Gastrocnemius medialis (tissue), 4 donors: ENCODE measurements at regions not wholly inside any gene's neighbourhood (a gene's known extent, or its start where the extent isn't known, plus 50 kb on each side); places are given as distances from the start of the nearest gene placed in this dataset.

ENCODE experiments used
- ATAC-seq, 2 donors: fragments of 150-250 bp; one replicate each; pipeline ENCODE4 v1.9.1; 2016
- DNase-seq, 2 donors: peaks; one replicate each; pipeline ENCODE4 v3.0.0-alpha.2; 2019
- H3K27ac ChIP-seq, 4 donors: fragments of 200-600 bp; sonication (generic); 1 replicate in 1 of 4; 2 replicates in 3 of 4; pipeline ENCODE4 v1.5.1; 2016 to 2018; ENCODE audit warnings: mild to moderate bottlenecking in 2 of 4, moderate library complexity in 1 of 4
- H3K27me3 ChIP-seq, 3 donors: fragments of 200-600 bp; sonication (generic) in 2 of 3; 1 replicate in 1 of 3; 2 replicates in 2 of 3; pipeline versions ENCODE4 v1.5.1 to v1.6.0; 2016 to 2019; ENCODE audit warnings: mild to moderate bottlenecking in 1 of 3, moderate library complexity in 1 of 3
- H3K36me3 ChIP-seq, 2 donors: fragments of 200-600 bp; sonication (generic) in 1 of 2; one replicate each; pipeline ENCODE4 v1.5.1; 2017 to 2018
- H3K4me1 ChIP-seq, 2 donors: fragments of 200-600 bp; sonication (generic) in 1 of 2; one replicate each; pipeline ENCODE4 v1.5.1; 2016 to 2017; ENCODE audit warnings: mild to moderate bottlenecking in 2 of 2
- H3K4me3 ChIP-seq, 4 donors: fragments of 200-600 bp; sonication (generic) in 3 of 4; 1 replicate in 1 of 4; 2 replicates in 3 of 4; pipeline ENCODE4 v1.5.1; 2016 to 2019; ENCODE audit warnings: mild to moderate bottlenecking in 2 of 4
- H3K9me3 ChIP-seq, 3 donors: fragments of 200-600 bp; sonication (generic) in 2 of 3; 1 replicate in 1 of 3; 2 replicates in 2 of 3; pipeline ENCODE4 v1.5.1; 2016 to 2019
- POLR2A ChIP-seq, 2 donors: fragments of 450-650 bp; IDR thresholded peaks; one replicate each; pipeline ENCODE4 v1.6.1; 2017; ENCODE audit warnings: antibody characterized with exemption in 2 of 2, mild to moderate bottlenecking in 2 of 2, moderate library complexity in 2 of 2
- in situ Hi-C, 4 donors: fragments of 200-750 bp; cut with MboI; loops; one replicate each; pipeline versions ENCODE4 v1.15.0 to v1.8.0; 2017; ENCODE audit warnings: low sequenced_read_pairs in 4 of 4
- intact Hi-C: fragments of 100-400 bp; cut with DNase I; formaldehyde crosslinking; loops from one replicate; pipeline ENCODE4 v1.15.1; 2023; ENCODE audit warnings: low total_unique reads
- TF ChIP-seq, protein P1 (sequence below), 5 experiments: fragments of 450-650 bp in 3 of 5; fragments of 200-600 bp in 2 of 5; sonication (generic) in 2 of 5; IDR thresholded peaks in 4 of 5; conservative IDR thresholded peaks in 1 of 5; 1 replicate in 4 of 5; 2 replicates in 1 of 5; pipeline ENCODE4 v1.5.1; 2016 to 2019; ENCODE audit warnings: antibody characterized with exemption in 5 of 5, mild to moderate bottlenecking in 3 of 5, moderate library complexity in 3 of 5

DNA sequence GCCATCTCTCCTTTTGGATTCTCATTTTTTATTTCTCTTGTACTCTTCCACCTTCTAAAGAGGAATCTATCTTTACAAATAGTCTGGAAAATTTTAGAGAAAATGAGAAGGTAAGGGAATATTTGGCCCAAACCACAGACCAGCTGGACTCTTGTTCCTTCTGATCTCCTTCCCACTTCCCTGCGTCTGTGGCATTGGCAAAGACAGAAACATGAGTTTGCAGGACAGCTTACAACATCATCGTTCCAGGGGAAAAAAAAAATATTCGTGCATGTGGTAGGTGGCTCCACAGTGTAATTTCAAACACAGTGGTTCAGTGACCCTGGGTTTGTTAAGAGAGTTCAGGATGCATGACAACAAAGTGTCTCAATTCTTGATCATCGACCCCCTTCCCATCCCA is 755.0 kb downstream of the DNAH5 start:
- TF ChIP-seq, protein P1, sequence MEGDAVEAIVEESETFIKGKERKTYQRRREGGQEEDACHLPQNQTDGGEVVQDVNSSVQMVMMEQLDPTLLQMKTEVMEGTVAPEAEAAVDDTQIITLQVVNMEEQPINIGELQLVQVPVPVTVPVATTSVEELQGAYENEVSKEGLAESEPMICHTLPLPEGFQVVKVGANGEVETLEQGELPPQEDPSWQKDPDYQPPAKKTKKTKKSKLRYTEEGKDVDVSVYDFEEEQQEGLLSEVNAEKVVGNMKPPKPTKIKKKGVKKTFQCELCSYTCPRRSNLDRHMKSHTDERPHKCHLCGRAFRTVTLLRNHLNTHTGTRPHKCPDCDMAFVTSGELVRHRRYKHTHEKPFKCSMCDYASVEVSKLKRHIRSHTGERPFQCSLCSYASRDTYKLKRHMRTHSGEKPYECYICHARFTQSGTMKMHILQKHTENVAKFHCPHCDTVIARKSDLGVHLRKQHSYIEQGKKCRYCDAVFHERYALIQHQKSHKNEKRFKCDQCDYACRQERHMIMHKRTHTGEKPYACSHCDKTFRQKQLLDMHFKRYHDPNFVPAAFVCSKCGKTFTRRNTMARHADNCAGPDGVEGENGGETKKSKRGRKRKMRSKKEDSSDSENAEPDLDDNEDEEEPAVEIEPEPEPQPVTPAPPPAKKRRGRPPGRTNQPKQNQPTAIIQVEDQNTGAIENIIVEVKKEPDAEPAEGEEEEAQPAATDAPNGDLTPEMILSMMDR (IDR thresholded peaks at IDR 0.05 in 4 of 5, conservative IDR thresholded peaks at IDR 0.05 in 1 of 5) = no peak
- no peak for TF ChIP-seq POLR2A (IDR thresholded peaks at IDR 0.05)
- Histone ChIP-seq H3K4me3 (no peak overlapping the region), H3K9me3 (no peaks in the 10 kb centered on the region), H3K27ac (no peak overlapping the region), H3K27me3 (no peaks in the 10 kb centered on the region), H3K4me1 (no peaks in the 10 kb centered on the region), H3K36me3 (no peaks in the 10 kb centered on the region)
- DNase-seq = no peak
- in situ Hi-C loops = no loop called here
- intact Hi-C loops = no loop called here
- ATAC-seq = peak in 1 of 2 donors; percentile 27

GRCh38 chr5:13188371-13188770 is 756.1 kb downstream of the DNAH5 start:
- in situ Hi-C loops (no loop called here), intact Hi-C loops (no loop called here)
- H3K27me3 ChIP-seq = no peaks in the 10 kb centered on the region
- no peak overlapping the region for H3K27ac ChIP-seq
- DNase-seq = no peak
- TF ChIP-seq, protein P1 (IDR thresholded peaks at IDR 0.05 in 4 of 5, conservative IDR thresholded peaks at IDR 0.05 in 1 of 5) = no peak
- TF ChIP-seq POLR2A (IDR thresholded peaks at IDR 0.05) = no peak
- H3K36me3 ChIP-seq = no peaks in the 10 kb centered on the region
- H3K4me3 ChIP-seq = no peak overlapping the region
- H3K9me3 ChIP-seq = no peaks in the 10 kb centered on the region
- no peaks in the 10 kb centered on the region for H3K4me1 ChIP-seq
- peak; percentile 41 to 61 for ATAC-seq

GRCh38 chr5:13187186-13187585 is 757.3 kb downstream of the DNAH5 start:
- intact Hi-C loops = no loop called here
- Histone ChIP-seq H3K4me1 (no peaks in the 10 kb centered on the region), H3K9me3 (no peaks in the 10 kb centered on the region), H3K4me3 (no peak overlapping the region), H3K27ac (no peak overlapping the region), H3K27me3 (no peaks in the 10 kb centered on the region), H3K36me3 (no peaks in the 10 kb centered on the region)
- TF ChIP-seq, protein P1 (IDR thresholded peaks at IDR 0.05 in 4 of 5, conservative IDR thresholded peaks at IDR 0.05 in 1 of 5) = no peak
- no peak for TF ChIP-seq POLR2A (IDR thresholded peaks at IDR 0.05)
- in situ Hi-C loops = no loop called here
- ATAC-seq (no peak), DNase-seq (no peak)

GRCh38 chr5:13186177-13186576 is 758.3 kb downstream of the DNAH5 start:
- TF ChIP-seq, protein P1 (IDR thresholded peaks at IDR 0.05 in 4 of 5, conservative IDR thresholded peaks at IDR 0.05 in 1 of 5) = no peak
- no peak for TF ChIP-seq POLR2A (IDR thresholded peaks at IDR 0.05)
- ATAC-seq (no peak), DNase-seq (no peak)
- no peak overlapping the region for H3K4me3 ChIP-seq
- H3K4me1 ChIP-seq = no peaks in the 10 kb centered on the region
- intact Hi-C loops = no loop called here
- no peaks in the 10 kb centered on the region for H3K9me3 ChIP-seq
- H3K36me3 ChIP-seq = no peaks in the 10 kb centered on the region
- no peaks in the 10 kb centered on the region for H3K27me3 ChIP-seq
- in situ Hi-C loops = no loop called here
- H3K27ac ChIP-seq = no peak overlapping the region

- H3K27me3 ChIP-seq = no peaks in the 10 kb centered on the region
- no peaks in the 10 kb centered on the region for H3K4me1 ChIP-seq
- H3K27ac ChIP-seq = no peak overlapping the region
- ATAC-seq (no peak), DNase-seq (no peak)
- no peak overlapping the region for H3K4me3 ChIP-seq
- intact Hi-C loops (no loop called here), in situ Hi-C loops (no loop called here)
- TF ChIP-seq, protein P1 (IDR thresholded peaks at IDR 0.05 in 4 of 5, conservative IDR thresholded peaks at IDR 0.05 in 1 of 5) = no peak
- TF ChIP-seq POLR2A (IDR thresholded peaks at IDR 0.05) = no peak
- H3K9me3 ChIP-seq = no peaks in the 10 kb centered on the region
- no peaks in the 10 kb centered on the region for H3K36me3 ChIP-seq
Measured at GRCh38 chr5:13179407-13180087, 764.9 kb downstream of the DNAH5 start.
